K562 (cell line): ENCODE measurements at regions not wholly inside any gene's neighbourhood (a gene's known extent, or its start where the extent isn't known, plus 50 kb on each side); places are given as distances from the start of the nearest gene placed in this dataset.

Experiments used
- FOXJ2 ChIP-seq: fragments of 200-800 bp; sonication (Bioruptor generic); IDR thresholded peaks from 2 replicates; pipeline ENCODE4 v1.6.1; 2016; ENCODE audit warnings: missing genetic modification characterization, missing compliant biosample characterization
- HNRNPL ChIP-seq: fragments of 200-400 bp; formaldehyde crosslinking; IDR thresholded peaks from 2 replicates; pipeline ENCODE4 v1.6.1; 2017; ENCODE audit warnings: low read depth, mild to moderate bottlenecking, low read length
- SMARCE1 ChIP-seq: fragments of 450-650 bp; IDR thresholded peaks from 2 replicates; pipeline ENCODE4 v1.7.1; 2016; ENCODE audit warnings: mild to moderate bottlenecking
- TF ChIP-seq, protein P1 (sequence below): fragments of 200-600 bp; sonication (generic); IDR thresholded peaks from one replicate; pipeline ENCODE4 v1.6.1; 2012; ENCODE audit warnings: mild to moderate bottlenecking, low read depth, low read length, inconsistent platforms
- TF ChIP-seq, protein P2 (sequence below): fragments of 250-450 bp; sonication (Bioruptor Pico); IDR thresholded peaks from 2 replicates; pipeline ENCODE4 v1.4.0; 2020

GRCh38 chr22:48627966-48628365 is 1199.7 kb downstream of the BRD1 start (continued):
- TF ChIP-seq, protein P1, sequence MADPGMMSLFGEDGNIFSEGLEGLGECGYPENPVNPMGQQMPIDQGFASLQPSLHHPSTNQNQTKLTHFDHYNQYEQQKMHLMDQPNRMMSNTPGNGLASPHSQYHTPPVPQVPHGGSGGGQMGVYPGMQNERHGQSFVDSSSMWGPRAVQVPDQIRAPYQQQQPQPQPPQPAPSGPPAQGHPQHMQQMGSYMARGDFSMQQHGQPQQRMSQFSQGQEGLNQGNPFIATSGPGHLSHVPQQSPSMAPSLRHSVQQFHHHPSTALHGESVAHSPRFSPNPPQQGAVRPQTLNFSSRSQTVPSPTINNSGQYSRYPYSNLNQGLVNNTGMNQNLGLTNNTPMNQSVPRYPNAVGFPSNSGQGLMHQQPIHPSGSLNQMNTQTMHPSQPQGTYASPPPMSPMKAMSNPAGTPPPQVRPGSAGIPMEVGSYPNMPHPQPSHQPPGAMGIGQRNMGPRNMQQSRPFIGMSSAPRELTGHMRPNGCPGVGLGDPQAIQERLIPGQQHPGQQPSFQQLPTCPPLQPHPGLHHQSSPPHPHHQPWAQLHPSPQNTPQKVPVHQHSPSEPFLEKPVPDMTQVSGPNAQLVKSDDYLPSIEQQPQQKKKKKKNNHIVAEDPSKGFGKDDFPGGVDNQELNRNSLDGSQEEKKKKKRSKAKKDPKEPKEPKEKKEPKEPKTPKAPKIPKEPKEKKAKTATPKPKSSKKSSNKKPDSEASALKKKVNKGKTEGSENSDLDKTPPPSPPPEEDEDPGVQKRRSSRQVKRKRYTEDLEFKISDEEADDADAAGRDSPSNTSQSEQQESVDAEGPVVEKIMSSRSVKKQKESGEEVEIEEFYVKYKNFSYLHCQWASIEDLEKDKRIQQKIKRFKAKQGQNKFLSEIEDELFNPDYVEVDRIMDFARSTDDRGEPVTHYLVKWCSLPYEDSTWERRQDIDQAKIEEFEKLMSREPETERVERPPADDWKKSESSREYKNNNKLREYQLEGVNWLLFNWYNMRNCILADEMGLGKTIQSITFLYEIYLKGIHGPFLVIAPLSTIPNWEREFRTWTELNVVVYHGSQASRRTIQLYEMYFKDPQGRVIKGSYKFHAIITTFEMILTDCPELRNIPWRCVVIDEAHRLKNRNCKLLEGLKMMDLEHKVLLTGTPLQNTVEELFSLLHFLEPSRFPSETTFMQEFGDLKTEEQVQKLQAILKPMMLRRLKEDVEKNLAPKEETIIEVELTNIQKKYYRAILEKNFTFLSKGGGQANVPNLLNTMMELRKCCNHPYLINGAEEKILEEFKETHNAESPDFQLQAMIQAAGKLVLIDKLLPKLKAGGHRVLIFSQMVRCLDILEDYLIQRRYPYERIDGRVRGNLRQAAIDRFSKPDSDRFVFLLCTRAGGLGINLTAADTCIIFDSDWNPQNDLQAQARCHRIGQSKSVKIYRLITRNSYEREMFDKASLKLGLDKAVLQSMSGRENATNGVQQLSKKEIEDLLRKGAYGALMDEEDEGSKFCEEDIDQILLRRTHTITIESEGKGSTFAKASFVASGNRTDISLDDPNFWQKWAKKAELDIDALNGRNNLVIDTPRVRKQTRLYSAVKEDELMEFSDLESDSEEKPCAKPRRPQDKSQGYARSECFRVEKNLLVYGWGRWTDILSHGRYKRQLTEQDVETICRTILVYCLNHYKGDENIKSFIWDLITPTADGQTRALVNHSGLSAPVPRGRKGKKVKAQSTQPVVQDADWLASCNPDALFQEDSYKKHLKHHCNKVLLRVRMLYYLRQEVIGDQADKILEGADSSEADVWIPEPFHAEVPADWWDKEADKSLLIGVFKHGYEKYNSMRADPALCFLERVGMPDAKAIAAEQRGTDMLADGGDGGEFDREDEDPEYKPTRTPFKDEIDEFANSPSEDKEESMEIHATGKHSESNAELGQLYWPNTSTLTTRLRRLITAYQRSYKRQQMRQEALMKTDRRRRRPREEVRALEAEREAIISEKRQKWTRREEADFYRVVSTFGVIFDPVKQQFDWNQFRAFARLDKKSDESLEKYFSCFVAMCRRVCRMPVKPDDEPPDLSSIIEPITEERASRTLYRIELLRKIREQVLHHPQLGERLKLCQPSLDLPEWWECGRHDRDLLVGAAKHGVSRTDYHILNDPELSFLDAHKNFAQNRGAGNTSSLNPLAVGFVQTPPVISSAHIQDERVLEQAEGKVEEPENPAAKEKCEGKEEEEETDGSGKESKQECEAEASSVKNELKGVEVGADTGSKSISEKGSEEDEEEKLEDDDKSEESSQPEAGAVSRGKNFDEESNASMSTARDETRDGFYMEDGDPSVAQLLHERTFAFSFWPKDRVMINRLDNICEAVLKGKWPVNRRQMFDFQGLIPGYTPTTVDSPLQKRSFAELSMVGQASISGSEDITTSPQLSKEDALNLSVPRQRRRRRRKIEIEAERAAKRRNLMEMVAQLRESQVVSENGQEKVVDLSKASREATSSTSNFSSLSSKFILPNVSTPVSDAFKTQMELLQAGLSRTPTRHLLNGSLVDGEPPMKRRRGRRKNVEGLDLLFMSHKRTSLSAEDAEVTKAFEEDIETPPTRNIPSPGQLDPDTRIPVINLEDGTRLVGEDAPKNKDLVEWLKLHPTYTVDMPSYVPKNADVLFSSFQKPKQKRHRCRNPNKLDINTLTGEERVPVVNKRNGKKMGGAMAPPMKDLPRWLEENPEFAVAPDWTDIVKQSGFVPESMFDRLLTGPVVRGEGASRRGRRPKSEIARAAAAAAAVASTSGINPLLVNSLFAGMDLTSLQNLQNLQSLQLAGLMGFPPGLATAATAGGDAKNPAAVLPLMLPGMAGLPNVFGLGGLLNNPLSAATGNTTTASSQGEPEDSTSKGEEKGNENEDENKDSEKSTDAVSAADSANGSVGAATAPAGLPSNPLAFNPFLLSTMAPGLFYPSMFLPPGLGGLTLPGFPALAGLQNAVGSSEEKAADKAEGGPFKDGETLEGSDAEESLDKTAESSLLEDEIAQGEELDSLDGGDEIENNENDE, result no peak
- TF ChIP-seq, protein P2, sequence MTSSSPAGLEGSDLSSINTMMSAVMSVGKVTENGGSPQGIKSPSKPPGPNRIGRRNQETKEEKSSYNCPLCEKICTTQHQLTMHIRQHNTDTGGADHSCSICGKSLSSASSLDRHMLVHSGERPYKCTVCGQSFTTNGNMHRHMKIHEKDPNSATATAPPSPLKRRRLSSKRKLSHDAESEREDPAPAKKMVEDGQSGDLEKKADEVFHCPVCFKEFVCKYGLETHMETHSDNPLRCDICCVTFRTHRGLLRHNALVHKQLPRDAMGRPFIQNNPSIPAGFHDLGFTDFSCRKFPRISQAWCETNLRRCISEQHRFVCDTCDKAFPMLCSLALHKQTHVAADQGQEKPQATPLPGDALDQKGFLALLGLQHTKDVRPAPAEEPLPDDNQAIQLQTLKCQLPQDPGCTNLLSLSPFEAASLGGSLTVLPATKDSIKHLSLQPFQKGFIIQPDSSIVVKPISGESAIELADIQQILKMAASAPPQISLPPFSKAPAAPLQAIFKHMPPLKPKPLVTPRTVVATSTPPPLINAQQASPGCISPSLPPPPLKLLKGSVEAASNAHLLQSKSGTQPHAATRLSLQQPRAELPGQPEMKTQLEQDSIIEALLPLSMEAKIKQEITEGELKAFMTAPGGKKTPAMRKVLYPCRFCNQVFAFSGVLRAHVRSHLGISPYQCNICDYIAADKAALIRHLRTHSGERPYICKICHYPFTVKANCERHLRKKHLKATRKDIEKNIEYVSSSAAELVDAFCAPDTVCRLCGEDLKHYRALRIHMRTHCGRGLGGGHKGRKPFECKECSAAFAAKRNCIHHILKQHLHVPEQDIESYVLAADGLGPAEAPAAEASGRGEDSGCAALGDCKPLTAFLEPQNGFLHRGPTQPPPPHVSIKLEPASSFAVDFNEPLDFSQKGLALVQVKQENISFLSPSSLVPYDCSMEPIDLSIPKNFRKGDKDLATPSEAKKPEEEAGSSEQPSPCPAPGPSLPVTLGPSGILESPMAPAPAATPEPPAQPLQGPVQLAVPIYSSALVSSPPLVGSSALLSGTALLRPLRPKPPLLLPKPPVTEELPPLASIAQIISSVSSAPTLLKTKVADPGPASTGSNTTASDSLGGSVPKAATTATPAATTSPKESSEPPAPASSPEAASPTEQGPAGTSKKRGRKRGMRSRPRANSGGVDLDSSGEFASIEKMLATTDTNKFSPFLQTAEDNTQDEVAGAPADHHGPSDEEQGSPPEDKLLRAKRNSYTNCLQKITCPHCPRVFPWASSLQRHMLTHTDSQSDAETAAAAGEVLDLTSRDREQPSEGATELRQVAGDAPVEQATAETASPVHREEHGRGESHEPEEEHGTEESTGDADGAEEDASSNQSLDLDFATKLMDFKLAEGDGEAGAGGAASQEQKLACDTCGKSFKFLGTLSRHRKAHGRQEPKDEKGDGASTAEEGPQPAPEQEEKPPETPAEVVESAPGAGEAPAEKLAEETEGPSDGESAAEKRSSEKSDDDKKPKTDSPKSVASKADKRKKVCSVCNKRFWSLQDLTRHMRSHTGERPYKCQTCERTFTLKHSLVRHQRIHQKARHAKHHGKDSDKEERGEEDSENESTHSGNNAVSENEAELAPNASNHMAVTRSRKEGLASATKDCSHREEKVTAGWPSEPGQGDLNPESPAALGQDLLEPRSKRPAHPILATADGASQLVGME (CRISPR knock-in tag), result no peak
- TF ChIP-seq SMARCE1 (no peak), FOXJ2 (no peak), HNRNPL (no peak)
- TF ChIP-seq, all 486 proteins: peak for 0
